ENCODE measurements at regions not wholly inside any gene's neighbourhood (a gene's known extent, or its start where the extent isn't known, plus 50 kb on each side); places are given as distances from the start of the nearest gene placed in this dataset.

- TF ChIP-seq POLR2A (IDR thresholded peaks at IDR 0.05) (no peak), CTCF (IDR thresholded peaks at IDR 0.05) (no peak), POLR2AphosphoS5 (IDR thresholded peaks at IDR 0.05) (no peak)
Measured at GRCh38 chr10:57769298-57769697, 498.4 kb downstream of the IPMK start.

Measured in sigmoid colon (tissue), 4 donors.